Epithelial cell of esophagus (primary cell): ENCODE measurements at regions not wholly inside any gene's neighbourhood (a gene's known extent, or its start where the extent isn't known, plus 50 kb on each side); places are given as distances from the start of the nearest gene placed in this dataset.
A peak's percentile ranks its signal among the peaks of the same experiment; 100 is the strongest.

Experiments used
- DNase-seq: peaks from one replicate; pipeline ENCODE4 v3.0.0; 2010; ENCODE audit warnings: low read depth
- H3K4me3 ChIP-seq: 2 replicates; pipeline ENCODE4 v1.5.1; 2011; ENCODE audit warnings: mild to moderate bottlenecking, low read length, control low read depth
- CTCF ChIP-seq: IDR thresholded peaks from 2 replicates; pipeline ENCODE4 v1.5.1; 2011; ENCODE audit warnings: low read depth, mild to moderate bottlenecking, low read length, control low read depth, inconsistent platforms; ENCODE audit not compliant: insufficient read depth; ENCODE audit errors: missing control alignments

GRCh38 chr4:124199755-124200154, 512.8 kb downstream of the ANKRD50 start:
- TF ChIP-seq CTCF: no peak
- H3K4me3 ChIP-seq: no peak overlapping the region
- DNase-seq: peak; percentile 42

- no peak for TF ChIP-seq CTCF
- DNase-seq: no peak
Observed at GRCh38 chr4:124201636-124202035, 510.9 kb downstream of the ANKRD50 start.

GRCh38 chr4:124202099-124202498, 510.4 kb downstream of the ANKRD50 start:
- TF ChIP-seq CTCF: peak; percentile 49
- H3K4me3 ChIP-seq: no peak overlapping the region
- DNase-seq: peak; percentile 22

More at GRCh38 chr4:124201636-124202035, 510.9 kb downstream of the ANKRD50 start:
- no peak overlapping the region for H3K4me3 ChIP-seq

- DNase-seq: no peak
- H3K4me3 ChIP-seq: no peak overlapping the region
- no peak for TF ChIP-seq CTCF
Observed at GRCh38 chr4:124203613-124204238, 508.8 kb downstream of the ANKRD50 start.

- peak; percentile 36 for DNase-seq
- no peak for TF ChIP-seq CTCF
- H3K4me3 ChIP-seq: no peak overlapping the region
Observed at GRCh38 chr4:124206779-124207605, 505.5 kb downstream of the ANKRD50 start.

GRCh38 chr4:124209211-124209610, 503.3 kb downstream of the ANKRD50 start:
- no peak for TF ChIP-seq CTCF
- no peak overlapping the region for H3K4me3 ChIP-seq
- DNase-seq: no peak
